Sigmoid colon (tissue), 4 donors: ENCODE measurements at regions not wholly inside any gene's neighbourhood (a gene's known extent, or its start where the extent isn't known, plus 50 kb on each side); places are given as distances from the start of the nearest gene placed in this dataset.

Experiments
- CTCF ChIP-seq, 4 experiments: fragments of 450-650 bp in 3 of 4; fragments of 200-600 bp in 1 of 4; IDR thresholded peaks; one replicate each; pipeline ENCODE4 v1.5.1; 2016 to 2019; ENCODE audit warnings: antibody characterized with exemption in 4 of 4, mild to moderate bottlenecking in 3 of 4, moderate library complexity in 2 of 4
- EP300 ChIP-seq, 4 donors: sonication (generic); formaldehyde crosslinking; IDR thresholded peaks; one replicate each; pipeline ENCODE4 v1.6.1; 2017; ENCODE audit warnings: antibody characterized with exemption in 4 of 4
- POLR2A ChIP-seq, 2 donors: fragments of 450-650 bp; IDR thresholded peaks; one replicate each; pipeline ENCODE4 v1.6.1; 2016; ENCODE audit warnings: antibody characterized with exemption in 2 of 2, mild to moderate bottlenecking in 2 of 2, moderate library complexity in 2 of 2
- POLR2AphosphoS5 ChIP-seq, 4 donors: sonication (generic); formaldehyde crosslinking; IDR thresholded peaks; one replicate each; pipeline ENCODE4 v1.6.1; 2017; ENCODE audit warnings: antibody characterized with exemption in 4 of 4

DNA sequence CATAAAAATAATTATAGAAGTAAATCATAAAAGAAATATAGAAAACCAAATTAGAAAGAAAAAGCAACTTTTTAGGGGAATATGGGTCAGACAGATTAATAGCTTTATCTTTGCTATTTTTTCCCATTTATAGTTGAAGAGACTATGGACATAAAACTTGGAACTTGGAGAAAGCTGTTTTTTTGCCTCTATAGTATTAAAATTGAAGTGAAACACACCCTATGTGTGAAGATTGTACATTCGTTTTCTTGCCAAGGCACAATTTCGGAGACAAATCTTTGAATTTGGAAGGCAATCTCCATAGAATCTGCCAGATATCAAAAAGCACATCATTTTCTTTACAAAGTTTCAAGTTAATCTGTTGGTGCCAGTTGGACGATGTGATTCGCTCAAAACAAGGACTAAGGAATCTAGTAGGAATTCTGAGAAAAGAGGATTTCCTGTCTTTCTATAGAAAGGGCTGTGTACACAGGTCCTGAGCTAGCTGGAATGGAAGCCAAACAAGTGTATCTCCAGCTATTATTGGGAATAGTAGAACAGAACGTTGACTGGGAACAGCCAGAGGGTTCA lies 156.3 kb downstream of the SLC7A11 start:
- no peak for TF ChIP-seq CTCF (IDR thresholded peaks at IDR 0.05)
- TF ChIP-seq POLR2A (IDR thresholded peaks at IDR 0.05) = no peak
- TF ChIP-seq EP300 (IDR thresholded peaks at IDR 0.05) = no peak
- TF ChIP-seq POLR2AphosphoS5 (IDR thresholded peaks at IDR 0.05) = no peak
